HEK293 (cell line): ENCODE measurements at regions not wholly inside any gene's neighbourhood (a gene's known extent, or its start where the extent isn't known, plus 50 kb on each side); places are given as distances from the start of the nearest gene placed in this dataset.

ENCODE experiments used
- CTCF ChIA-PET: fragments of 350-600 bp; formaldehyde crosslinking; extraction: SDS; loops from one replicate; lab custom pipeline; 2021; ENCODE audit warnings: antibody characterized with exemption; lab: Yijun Ruan, JAX
- POLR2A ChIA-PET: fragments of 300-600 bp; formaldehyde crosslinking; extraction: SDS; loops from one replicate; lab custom pipeline; 2020; ENCODE audit warnings: antibody characterized with exemption, inconsistent platforms; lab: Yijun Ruan, JAX
- H3K27ac ChIP-seq: fragments of 200-500 bp; sonication (Bioruptor generic); 2 replicates; pipeline ENCODE4 v1.5.1; 2014; ENCODE audit warnings: low read depth, low read length, control low read depth, inconsistent platforms; ENCODE audit errors: extremely low read depth
- H3K36me3 ChIP-seq, 2 experiments: fragments of 200-500 bp in 1 of 2; sonication (Bioruptor generic) in 1 of 2; 1 replicate in 1 of 2; 2 replicates in 1 of 2; pipeline ENCODE4 v1.5.1; 2014 to 2017; ENCODE audit warnings: inconsistent platforms in 2 of 2, low read length in 2 of 2; ENCODE audit not compliant: control insufficient read depth in 2 of 2, insufficient read depth in 1 of 2
- H3K4me1 ChIP-seq: fragments of 200-500 bp; sonication (Bioruptor generic); 2 replicates; pipeline ENCODE4 v1.5.1; 2014; ENCODE audit warnings: mild to moderate bottlenecking, low read length, inconsistent platforms; ENCODE audit not compliant: control insufficient read depth, insufficient read depth
- H3K4me3 ChIP-seq: 2 replicates; pipeline ENCODE4 v1.5.1; 2011; ENCODE audit warnings: low read depth, mild to moderate bottlenecking, control low read depth, low read length, moderate library complexity
- H3K9me3 ChIP-seq: fragments of 200-500 bp; sonication (Bioruptor generic); 2 replicates; pipeline ENCODE4 v1.5.1; 2014; ENCODE audit warnings: low read depth, low read length, inconsistent platforms; ENCODE audit not compliant: control insufficient read depth, insufficient read depth
- KLF9 ChIP-seq: fragments of 450-650 bp; formaldehyde crosslinking; IDR thresholded peaks from 2 replicates; pipeline ENCODE4 v1.5.1; 2016; ENCODE audit warnings: missing biosample characterization, missing genetic modification characterization, low read depth
- TSHZ1 ChIP-seq: fragments of 450-650 bp; formaldehyde crosslinking; IDR thresholded peaks from 2 replicates; pipeline ENCODE4 v1.5.1; 2016; ENCODE audit warnings: missing biosample characterization, missing genetic modification characterization, borderline replicate concordance
- ZBTB26 ChIP-seq: fragments of 450-650 bp; formaldehyde crosslinking; optimal IDR thresholded peaks from 2 replicates; pipeline ENCODE3; 2016; ENCODE audit warnings: missing biosample characterization, mild to moderate bottlenecking, missing genetic modification characterization
- ZFP41 ChIP-seq: fragments of 450-650 bp; formaldehyde crosslinking; IDR thresholded peaks from 2 replicates; pipeline ENCODE4 v1.5.1; 2016; ENCODE audit warnings: missing biosample characterization, missing genetic modification characterization, borderline replicate concordance
- ZNF155 ChIP-seq: fragments of 450-650 bp; formaldehyde crosslinking; IDR thresholded peaks from 2 replicates; pipeline ENCODE4 v1.5.1; 2016; ENCODE audit warnings: missing biosample characterization, missing genetic modification characterization
- ZNF157 ChIP-seq: fragments of 450-650 bp; formaldehyde crosslinking; IDR thresholded peaks from 2 replicates; pipeline ENCODE4 v1.5.1; 2016; ENCODE audit warnings: missing biosample characterization, missing genetic modification characterization
- ZNF18 ChIP-seq: fragments of 450-650 bp; formaldehyde crosslinking; IDR thresholded peaks from 2 replicates; pipeline ENCODE4 v1.5.1; 2016; ENCODE audit warnings: missing biosample characterization, missing genetic modification characterization
- ZNF214 ChIP-seq: fragments of 450-650 bp; formaldehyde crosslinking; IDR thresholded peaks from 2 replicates; pipeline ENCODE4 v1.5.1; 2017; ENCODE audit warnings: missing biosample characterization, mild to moderate bottlenecking, missing genetic modification characterization, borderline replicate concordance
- ZNF530 ChIP-seq: fragments of 450-650 bp; formaldehyde crosslinking; IDR thresholded peaks from 2 replicates; pipeline ENCODE4 v1.5.1; 2016; ENCODE audit warnings: low read depth, missing biosample characterization, missing genetic modification characterization
- ZNF639 ChIP-seq: fragments of 450-650 bp; formaldehyde crosslinking; IDR thresholded peaks from 2 replicates; pipeline ENCODE4 v1.5.1; 2016; ENCODE audit warnings: missing biosample characterization, missing genetic modification characterization
- ZNF76 ChIP-seq: fragments of 450-650 bp; formaldehyde crosslinking; IDR thresholded peaks from 2 replicates; pipeline ENCODE4; 2016; ENCODE audit warnings: low read depth, missing biosample characterization, missing genetic modification characterization, borderline replicate concordance
- TF ChIP-seq, protein P1 (sequence below): fragments of 450-650 bp; formaldehyde crosslinking; IDR thresholded peaks from 2 replicates; pipeline ENCODE4 v1.5.1; 2016; ENCODE audit warnings: missing biosample characterization, missing genetic modification characterization
- TF ChIP-seq, protein P2 (sequence below): fragments of 450-650 bp; formaldehyde crosslinking; IDR thresholded peaks from 2 replicates; pipeline ENCODE4 v1.5.1; 2016; ENCODE audit warnings: missing biosample characterization, missing genetic modification characterization
- TF ChIP-seq, protein P3 (sequence below): fragments of 450-650 bp; formaldehyde crosslinking; IDR thresholded peaks from 2 replicates; pipeline ENCODE4 v1.5.1; 2016; ENCODE audit warnings: missing biosample characterization, missing genetic modification characterization

- TF ChIP-seq ZNF639 (tag by site-specific recombination) = no peak
- no peak for TF ChIP-seq KLF9
- TF ChIP-seq, protein P1, sequence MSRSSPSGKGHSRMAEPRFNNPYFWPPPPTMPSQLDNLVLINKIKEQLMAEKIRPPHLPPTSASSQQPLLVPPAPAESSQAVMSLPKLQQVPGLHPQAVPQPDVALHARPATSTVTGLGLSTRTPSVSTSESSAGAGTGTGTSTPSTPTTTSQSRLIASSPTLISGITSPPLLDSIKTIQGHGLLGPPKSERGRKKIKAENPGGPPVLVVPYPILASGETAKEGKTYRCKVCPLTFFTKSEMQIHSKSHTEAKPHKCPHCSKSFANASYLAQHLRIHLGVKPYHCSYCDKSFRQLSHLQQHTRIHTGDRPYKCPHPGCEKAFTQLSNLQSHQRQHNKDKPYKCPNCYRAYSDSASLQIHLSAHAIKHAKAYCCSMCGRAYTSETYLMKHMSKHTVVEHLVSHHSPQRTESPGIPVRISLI (tag by site-specific recombination) = no peak
- TF ChIP-seq ZNF157 = no peak
- no peak for TF ChIP-seq ZNF76 (tag by site-specific recombination)
- TF ChIP-seq ZBTB26 (tag by site-specific recombination) = no peak
- TF ChIP-seq ZNF18 (tag by site-specific recombination) = no peak
- TF ChIP-seq ZNF214 = no peak
- TF ChIP-seq, protein P2, sequence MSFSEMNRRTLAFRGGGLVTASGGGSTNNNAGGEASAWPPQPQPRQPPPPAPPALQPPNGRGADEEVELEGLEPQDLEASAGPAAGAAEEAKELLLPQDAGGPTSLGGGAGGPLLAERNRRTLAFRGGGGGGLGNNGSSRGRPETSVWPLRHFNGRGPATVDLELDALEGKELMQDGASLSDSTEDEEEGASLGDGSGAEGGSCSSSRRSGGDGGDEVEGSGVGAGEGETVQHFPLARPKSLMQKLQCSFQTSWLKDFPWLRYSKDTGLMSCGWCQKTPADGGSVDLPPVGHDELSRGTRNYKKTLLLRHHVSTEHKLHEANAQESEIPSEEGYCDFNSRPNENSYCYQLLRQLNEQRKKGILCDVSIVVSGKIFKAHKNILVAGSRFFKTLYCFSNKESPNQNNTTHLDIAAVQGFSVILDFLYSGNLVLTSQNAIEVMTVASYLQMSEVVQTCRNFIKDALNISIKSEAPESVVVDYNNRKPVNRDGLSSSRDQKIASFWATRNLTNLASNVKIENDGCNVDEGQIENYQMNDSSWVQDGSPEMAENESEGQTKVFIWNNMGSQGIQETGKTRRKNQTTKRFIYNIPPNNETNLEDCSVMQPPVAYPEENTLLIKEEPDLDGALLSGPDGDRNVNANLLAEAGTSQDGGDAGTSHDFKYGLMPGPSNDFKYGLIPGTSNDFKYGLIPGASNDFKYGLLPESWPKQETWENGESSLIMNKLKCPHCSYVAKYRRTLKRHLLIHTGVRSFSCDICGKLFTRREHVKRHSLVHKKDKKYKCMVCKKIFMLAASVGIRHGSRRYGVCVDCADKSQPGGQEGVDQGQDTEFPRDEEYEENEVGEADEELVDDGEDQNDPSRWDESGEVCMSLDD (tag by site-specific recombination) = no peak
- TF ChIP-seq, protein P3, sequence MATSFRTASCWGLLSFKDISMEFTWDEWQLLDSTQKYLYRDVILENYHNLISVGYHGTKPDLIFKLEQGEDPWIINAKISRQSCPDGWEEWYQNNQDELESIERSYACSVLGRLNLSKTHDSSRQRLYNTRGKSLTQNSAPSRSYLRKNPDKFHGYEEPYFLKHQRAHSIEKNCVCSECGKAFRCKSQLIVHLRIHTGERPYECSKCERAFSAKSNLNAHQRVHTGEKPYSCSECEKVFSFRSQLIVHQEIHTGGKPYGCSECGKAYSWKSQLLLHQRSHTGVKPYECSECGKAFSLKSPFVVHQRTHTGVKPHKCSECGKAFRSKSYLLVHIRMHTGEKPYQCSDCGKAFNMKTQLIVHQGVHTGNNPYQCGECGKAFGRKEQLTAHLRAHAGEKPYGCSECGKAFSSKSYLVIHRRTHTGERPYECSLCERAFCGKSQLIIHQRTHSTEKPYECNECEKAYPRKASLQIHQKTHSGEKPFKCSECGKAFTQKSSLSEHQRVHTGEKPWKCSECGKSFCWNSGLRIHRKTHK (tag by site-specific recombination) = no peak
- TF ChIP-seq ZNF530 (tag by site-specific recombination) = no peak
- no peak for TF ChIP-seq TSHZ1
- TF ChIP-seq ZNF155 (tag by site-specific recombination) = no peak
- TF ChIP-seq ZFP41 = no peak
- Histone ChIP-seq H3K36me3 (no peaks in the 10 kb centered on the region), H3K9me3 (no peaks in the 10 kb centered on the region), H3K4me1 (no peaks in the 10 kb centered on the region), H3K4me3 (no peak overlapping the region), H3K27ac (no peak overlapping the region)
- ChIA-PET POLR2A (no interaction called here), CTCF (no interaction called here)
Measured at GRCh38 chr16:75811020-75811634, 84.8 kb upstream of the CPHXL start.
